HepG2 (cell line): ENCODE measurements at regions not wholly inside any gene's neighbourhood (a gene's known extent, or its start where the extent isn't known, plus 50 kb on each side); places are given as distances from the start of the nearest gene placed in this dataset.

Experiments used
- ATAD3A ChIP-seq: sonication (generic); formaldehyde crosslinking; IDR thresholded peaks from 2 replicates; pipeline ENCODE4 v1.4.0; 2020; ENCODE audit warnings: missing genetic modification reagents
- DRAP1 ChIP-seq: IDR thresholded peaks from 2 replicates; pipeline ENCODE4 v1.6.1; 2016; ENCODE audit warnings: missing genetic modification reagents, missing compliant biosample characterization
- EHMT2 ChIP-seq: fragments of 200-600 bp; sonication (generic); IDR thresholded peaks from 2 replicates; pipeline ENCODE4 v1.7.0; 2017; ENCODE audit warnings: antibody characterized with exemption, low read depth, low read length, borderline replicate concordance
- PCBP2 ChIP-seq: fragments of 200-400 bp; formaldehyde crosslinking; optimal IDR thresholded peaks from 2 replicates; pipeline ENCODE3; 2018; ENCODE audit warnings: low read length, low read depth; ENCODE audit not compliant: poor library complexity, severe bottlenecking
- POGZ ChIP-seq: sonication (generic); formaldehyde crosslinking; IDR thresholded peaks from 2 replicates; pipeline ENCODE4 v1.4.0; 2020; ENCODE audit warnings: mild to moderate bottlenecking, missing genetic modification reagents
- RERE ChIP-seq: IDR thresholded peaks from 2 replicates; pipeline ENCODE4 v1.6.1; 2016; ENCODE audit warnings: low read depth, missing genetic modification reagents, missing compliant biosample characterization
- TRAFD1 ChIP-seq: sonication (generic); formaldehyde crosslinking; IDR thresholded peaks from 2 replicates; pipeline ENCODE4 v1.5.1; 2020; ENCODE audit warnings: missing genetic modification reagents, mild to moderate bottlenecking, borderline replicate concordance
- ZNF496 ChIP-seq: sonication (generic); formaldehyde crosslinking; IDR thresholded peaks from 2 replicates; pipeline ENCODE4 v1.8.1; 2023; ENCODE audit warnings: mild to moderate bottlenecking, moderate library complexity, missing genetic modification reagents; ENCODE audit not compliant: insufficient replicate concordance
- ZNF546 ChIP-seq: sonication (generic); formaldehyde crosslinking; conservative IDR thresholded peaks from 2 replicates; pipeline ENCODE4 v1.8.1; 2023; ENCODE audit warnings: mild to moderate bottlenecking, missing genetic modification reagents
- ZNF75D ChIP-seq: sonication (generic); formaldehyde crosslinking; IDR thresholded peaks from 2 replicates; pipeline ENCODE4 v1.8.1; 2023; ENCODE audit warnings: missing genetic modification reagents, mild to moderate bottlenecking, borderline replicate concordance
- ZNF891 ChIP-seq: sonication (generic); formaldehyde crosslinking; IDR thresholded peaks from 2 replicates; pipeline ENCODE4 v1.5.0; 2020; ENCODE audit warnings: mild to moderate bottlenecking, missing genetic modification reagents
- TF ChIP-seq, protein P1 (sequence below): IDR thresholded peaks from 2 replicates; pipeline ENCODE4 v1.6.1; 2016; ENCODE audit warnings: low read depth, borderline replicate concordance
- TF ChIP-seq, protein P2 (sequence below): IDR thresholded peaks from 2 replicates; pipeline ENCODE4 v1.6.1; 2016; ENCODE audit warnings: missing compliant biosample characterization, missing genetic modification reagents, borderline replicate concordance
- TF ChIP-seq, protein P3 (sequence below): sonication (generic); formaldehyde crosslinking; IDR thresholded peaks from 2 replicates; pipeline ENCODE4 v1.4.0; 2020; ENCODE audit warnings: low read depth, mild to moderate bottlenecking, missing genetic modification reagents
- TF ChIP-seq, protein P4 (sequence below): fragments of 450-650 bp; IDR thresholded peaks from 2 replicates; pipeline ENCODE4 v1.6.1; 2016

DNA sequence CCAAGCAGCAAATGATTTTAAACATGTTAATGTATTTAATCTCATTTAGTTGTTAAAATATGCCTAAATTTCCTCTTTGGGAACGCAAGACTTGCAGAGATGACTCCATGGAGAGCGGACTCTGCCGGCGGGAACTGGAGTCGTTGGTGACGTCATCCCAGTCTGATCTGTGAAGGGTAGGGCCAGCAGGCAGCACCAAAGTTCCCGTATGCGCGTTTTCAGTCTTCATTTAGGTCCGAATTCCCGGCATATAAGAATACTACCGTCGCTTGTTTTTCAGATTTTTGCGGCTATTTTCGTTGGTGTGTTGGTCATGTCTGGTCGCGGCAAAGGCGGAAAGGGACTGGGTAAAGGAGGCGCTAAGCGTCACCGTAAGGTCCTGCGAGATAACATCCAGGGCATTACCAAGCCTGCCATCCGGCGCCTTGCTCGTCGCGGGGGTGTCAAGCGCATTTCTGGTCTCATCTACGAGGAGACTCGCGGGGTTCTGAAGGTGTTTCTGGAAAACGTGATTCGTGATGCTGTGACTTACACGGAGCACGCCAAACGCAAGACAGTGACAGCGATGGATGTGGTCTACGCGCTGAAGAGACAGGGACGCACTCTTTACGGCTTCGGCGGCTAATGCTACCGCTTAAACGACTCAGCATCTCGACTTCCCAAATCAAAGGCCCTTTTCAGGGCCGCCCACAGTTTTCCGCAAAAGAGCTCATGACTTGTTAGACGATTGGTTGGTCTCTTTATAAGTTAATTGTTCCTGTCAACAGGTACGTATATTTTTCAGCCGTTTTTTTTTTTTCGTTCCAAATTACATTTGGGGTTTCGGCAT lies 117.3 kb downstream of the HFE start (continued):
- TF ChIP-seq RERE (CRISPR knock-in tag) (peak; percentile 54), ZNF496 (CRISPR knock-in tag) (no peak), DRAP1 (CRISPR knock-in tag) (peak; percentile 83), PCBP2 (no peak), POGZ (no peak; the same call in none of the 2 replicates), TRAFD1 (no peak), ZNF546 (peak; percentile 71; the same call in 1 of the 2 replicates), EHMT2 (no peak; the same call in 1 of the 2 replicates), ZNF891 (CRISPR knock-in tag) (peak; percentile 85), ZNF75D (CRISPR knock-in tag) (no peak), ATAD3A (CRISPR knock-in tag) (no peak; the same call in 1 of the 2 replicates)
- TF ChIP-seq, protein P1, sequence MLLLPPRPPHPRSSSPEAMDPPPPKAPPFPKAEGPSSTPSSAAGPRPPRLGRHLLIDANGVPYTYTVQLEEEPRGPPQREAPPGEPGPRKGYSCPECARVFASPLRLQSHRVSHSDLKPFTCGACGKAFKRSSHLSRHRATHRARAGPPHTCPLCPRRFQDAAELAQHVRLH = peak; percentile 66; the same call in 1 of the 2 replicates
- TF ChIP-seq, protein P2, sequence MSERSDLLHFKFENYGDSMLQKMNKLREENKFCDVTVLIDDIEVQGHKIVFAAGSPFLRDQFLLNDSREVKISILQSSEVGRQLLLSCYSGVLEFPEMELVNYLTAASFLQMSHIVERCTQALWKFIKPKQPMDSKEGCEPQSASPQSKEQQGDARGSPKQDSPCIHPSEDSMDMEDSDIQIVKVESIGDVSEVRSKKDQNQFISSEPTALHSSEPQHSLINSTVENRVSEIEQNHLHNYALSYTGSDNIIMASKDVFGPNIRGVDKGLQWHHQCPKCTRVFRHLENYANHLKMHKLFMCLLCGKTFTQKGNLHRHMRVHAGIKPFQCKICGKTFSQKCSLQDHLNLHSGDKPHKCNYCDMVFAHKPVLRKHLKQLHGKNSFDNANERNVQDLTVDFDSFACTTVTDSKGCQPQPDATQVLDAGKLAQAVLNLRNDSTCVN (CRISPR knock-in tag) = peak; percentile 32
- TF ChIP-seq, protein P3, sequence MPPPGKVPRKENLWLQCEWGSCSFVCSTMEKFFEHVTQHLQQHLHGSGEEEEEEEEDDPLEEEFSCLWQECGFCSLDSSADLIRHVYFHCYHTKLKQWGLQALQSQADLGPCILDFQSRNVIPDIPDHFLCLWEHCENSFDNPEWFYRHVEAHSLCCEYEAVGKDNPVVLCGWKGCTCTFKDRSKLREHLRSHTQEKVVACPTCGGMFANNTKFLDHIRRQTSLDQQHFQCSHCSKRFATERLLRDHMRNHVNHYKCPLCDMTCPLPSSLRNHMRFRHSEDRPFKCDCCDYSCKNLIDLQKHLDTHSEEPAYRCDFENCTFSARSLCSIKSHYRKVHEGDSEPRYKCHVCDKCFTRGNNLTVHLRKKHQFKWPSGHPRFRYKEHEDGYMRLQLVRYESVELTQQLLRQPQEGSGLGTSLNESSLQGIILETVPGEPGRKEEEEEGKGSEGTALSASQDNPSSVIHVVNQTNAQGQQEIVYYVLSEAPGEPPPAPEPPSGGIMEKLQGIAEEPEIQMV (CRISPR knock-in tag) = peak; percentile 100
- TF ChIP-seq, protein P4, sequence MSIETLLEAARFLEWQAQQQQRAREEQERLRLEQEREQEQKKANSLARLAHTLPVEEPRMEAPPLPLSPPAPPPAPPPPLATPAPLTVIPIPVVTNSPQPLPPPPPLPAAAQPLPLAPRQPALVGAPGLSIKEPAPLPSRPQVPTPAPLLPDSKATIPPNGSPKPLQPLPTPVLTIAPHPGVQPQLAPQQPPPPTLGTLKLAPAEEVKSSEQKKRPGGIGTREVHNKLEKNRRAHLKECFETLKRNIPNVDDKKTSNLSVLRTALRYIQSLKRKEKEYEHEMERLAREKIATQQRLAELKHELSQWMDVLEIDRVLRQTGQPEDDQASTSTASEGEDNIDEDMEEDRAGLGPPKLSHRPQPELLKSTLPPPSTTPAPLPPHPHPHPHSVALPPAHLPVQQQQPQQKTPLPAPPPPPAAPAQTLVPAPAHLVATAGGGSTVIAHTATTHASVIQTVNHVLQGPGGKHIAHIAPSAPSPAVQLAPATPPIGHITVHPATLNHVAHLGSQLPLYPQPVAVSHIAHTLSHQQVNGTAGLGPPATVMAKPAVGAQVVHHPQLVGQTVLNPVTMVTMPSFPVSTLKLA = no peak
